ENCODE measurements at regions not wholly inside any gene's neighbourhood (a gene's known extent, or its start where the extent isn't known, plus 50 kb on each side); places are given as distances from the start of the nearest gene placed in this dataset.

DNA sequence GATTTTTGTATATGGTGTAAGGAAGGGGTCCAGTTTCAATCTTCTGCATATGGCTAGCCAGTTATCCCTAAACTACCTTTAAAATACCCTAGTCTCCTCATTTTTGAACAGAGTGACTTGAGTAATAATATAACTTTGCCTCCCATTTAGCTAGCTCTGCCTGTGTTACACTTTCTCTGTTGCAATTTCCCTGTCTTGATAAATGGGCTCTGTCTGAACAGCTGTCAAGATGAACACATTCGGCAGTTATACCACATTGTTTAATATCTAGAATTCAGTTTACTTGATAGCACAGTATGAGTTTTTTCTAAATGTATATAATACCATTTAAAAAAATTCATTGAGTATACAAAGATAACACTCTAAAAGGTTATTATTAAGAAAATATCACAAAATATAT is 562.9 kb upstream of the FTMT start:
- no peak overlapping the region for H2AFZ ChIP-seq (ENCODE audit: low read depth, low read length, poor library complexity, severe bottlenecking)
- ChIA-PET CTCF (no interaction called here), POLR2A (no interaction called here), RAD21 (ENCODE audit: low non-redundant PET in 1 of 2, low total read pairs in 2 of 2, uncharacterized antibody in 2 of 2, unreplicated experiment in 2 of 2) (no interaction called here)
- TF ChIP-seq, protein P1, sequence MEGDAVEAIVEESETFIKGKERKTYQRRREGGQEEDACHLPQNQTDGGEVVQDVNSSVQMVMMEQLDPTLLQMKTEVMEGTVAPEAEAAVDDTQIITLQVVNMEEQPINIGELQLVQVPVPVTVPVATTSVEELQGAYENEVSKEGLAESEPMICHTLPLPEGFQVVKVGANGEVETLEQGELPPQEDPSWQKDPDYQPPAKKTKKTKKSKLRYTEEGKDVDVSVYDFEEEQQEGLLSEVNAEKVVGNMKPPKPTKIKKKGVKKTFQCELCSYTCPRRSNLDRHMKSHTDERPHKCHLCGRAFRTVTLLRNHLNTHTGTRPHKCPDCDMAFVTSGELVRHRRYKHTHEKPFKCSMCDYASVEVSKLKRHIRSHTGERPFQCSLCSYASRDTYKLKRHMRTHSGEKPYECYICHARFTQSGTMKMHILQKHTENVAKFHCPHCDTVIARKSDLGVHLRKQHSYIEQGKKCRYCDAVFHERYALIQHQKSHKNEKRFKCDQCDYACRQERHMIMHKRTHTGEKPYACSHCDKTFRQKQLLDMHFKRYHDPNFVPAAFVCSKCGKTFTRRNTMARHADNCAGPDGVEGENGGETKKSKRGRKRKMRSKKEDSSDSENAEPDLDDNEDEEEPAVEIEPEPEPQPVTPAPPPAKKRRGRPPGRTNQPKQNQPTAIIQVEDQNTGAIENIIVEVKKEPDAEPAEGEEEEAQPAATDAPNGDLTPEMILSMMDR (IDR thresholded peaks at IDR 0.05 in 2 of 3, conservative IDR thresholded peaks at IDR 0.05 in 1 of 3; ENCODE audit: borderline replicate concordance in 1 of 3, insufficient read depth in 1 of 3, low read depth in 2 of 3, low read length in 2 of 3): no peak
- no peak for TF ChIP-seq POLR2A (IDR thresholded peaks at IDR 0.05; ENCODE audit: borderline replicate concordance, extremely low read depth, insufficient read depth, insufficient read length)
- intact Hi-C loops (cut with micrococcal nuclease): no loop called here
- no peaks in the 10 kb centered on the region for H3K27me3 ChIP-seq (ENCODE audit: insufficient read depth, low read length)
- H3K4me1 ChIP-seq (ENCODE audit: control insufficient read depth in 1 of 2, insufficient read depth in 2 of 2, low read length in 2 of 2): no peaks in the 10 kb centered on the region
- no peak overlapping the region for H3K4me2 ChIP-seq (ENCODE audit: low read length)
- no peaks in the 10 kb centered on the region for H3K9me2 ChIP-seq (ENCODE audit: insufficient read depth)
- H4K20me1 ChIP-seq (ENCODE audit: insufficient read depth): no peaks in the 10 kb centered on the region; the same call in 1 of the 2 replicates
- no peaks in the 10 kb centered on the region for H3K79me2 ChIP-seq (ENCODE audit: insufficient read depth, low read length)
- no peak for ATAC-seq
- H3K4me3 ChIP-seq (replicated peaks in 1 of 2; ENCODE audit: low read depth in 1 of 2, low read length in 2 of 2): no peak overlapping the region
- H3K27ac ChIP-seq (ENCODE audit: low read depth, low read length): no peak overlapping the region
- no peaks in the 10 kb centered on the region for H3K36me3 ChIP-seq (ENCODE audit: control insufficient read depth in 1 of 2, insufficient read depth in 2 of 2, low read length in 2 of 2)
- H3K9ac ChIP-seq (ENCODE audit: low read length): no peak overlapping the region
- no peaks in the 10 kb centered on the region for H3K9me3 ChIP-seq (ENCODE audit: control insufficient read depth in 1 of 2, insufficient read depth in 1 of 2, low read depth in 1 of 2, low read length in 2 of 2)
- no peak for DNase-seq (ENCODE audit: low read depth, low spot score)
- BruUV-seq (replicated peaks): no TSS peak

DNA sequence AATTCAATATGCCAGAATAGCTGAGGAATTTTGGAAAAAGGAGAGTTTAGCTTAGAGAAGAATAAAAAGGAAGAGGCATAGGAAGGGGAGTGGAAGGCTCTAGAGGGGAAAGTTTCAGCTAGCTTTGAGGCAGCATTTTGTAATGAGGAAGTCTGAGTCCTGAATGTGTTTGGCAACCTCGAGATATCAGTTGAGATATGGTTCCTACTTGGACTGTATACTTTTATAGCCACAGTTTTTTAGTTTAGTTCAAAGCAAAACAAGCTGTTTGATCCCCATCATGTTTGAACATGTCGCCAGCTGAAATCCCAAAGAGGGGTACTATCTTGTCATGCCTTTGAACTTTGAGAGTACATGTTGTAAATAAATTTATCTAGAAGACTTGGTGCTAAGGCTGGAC is 559.0 kb upstream of the FTMT start:
- H3K27me3 ChIP-seq (ENCODE audit: insufficient read depth, low read length): no peaks in the 10 kb centered on the region
- H3K27ac ChIP-seq (ENCODE audit: low read depth, low read length): no peak overlapping the region
- no peaks in the 10 kb centered on the region; the same call in 1 of the 2 replicates for H4K20me1 ChIP-seq (ENCODE audit: insufficient read depth)
- H3K4me3 ChIP-seq (replicated peaks in 1 of 2; ENCODE audit: low read depth in 1 of 2, low read length in 2 of 2): no peak overlapping the region
- H3K9me2 ChIP-seq (ENCODE audit: insufficient read depth): no peaks in the 10 kb centered on the region
- RAD21 ChIA-PET (ENCODE audit: low non-redundant PET in 1 of 2, low total read pairs in 2 of 2, uncharacterized antibody in 2 of 2, unreplicated experiment in 2 of 2): no interaction called here
- H3K36me3 ChIP-seq (ENCODE audit: control insufficient read depth in 1 of 2, insufficient read depth in 2 of 2, low read length in 2 of 2): no peaks in the 10 kb centered on the region
- no peak for TF ChIP-seq SIN3A (IDR thresholded peaks at IDR 0.05; ENCODE audit: low read depth)
- no peak for ATAC-seq
- H3K4me2 ChIP-seq (ENCODE audit: low read length): no peak overlapping the region
- H3K9ac ChIP-seq (ENCODE audit: low read length): no peak overlapping the region
- POLR2A ChIA-PET: no interaction called here
- H3K79me2 ChIP-seq (ENCODE audit: insufficient read depth, low read length): no peaks in the 10 kb centered on the region
- no peaks in the 10 kb centered on the region for H3K9me3 ChIP-seq (ENCODE audit: control insufficient read depth in 1 of 2, insufficient read depth in 1 of 2, low read depth in 1 of 2, low read length in 2 of 2)
- no peaks in the 10 kb centered on the region for H3K4me1 ChIP-seq (ENCODE audit: control insufficient read depth in 1 of 2, insufficient read depth in 2 of 2, low read length in 2 of 2)
- intact Hi-C loops (cut with micrococcal nuclease): no loop called here
- no peak overlapping the region for H2AFZ ChIP-seq (ENCODE audit: low read depth, low read length, poor library complexity, severe bottlenecking)
- no TSS peak for BruUV-seq (replicated peaks)
- no peak for DNase-seq (ENCODE audit: low read depth, low spot score)
- CTCF ChIA-PET: no interaction called here

Data from HCT116 (cell line).